Left kidney (tissue), 1 donor: ENCODE measurements at regions not wholly inside any gene's neighbourhood (a gene's known extent, or its start where the extent isn't known, plus 50 kb on each side); places are given as distances from the start of the nearest gene placed in this dataset.

Experiments
- DNase-seq: peaks from one replicate; pipeline ENCODE4 v3.0.0-alpha.2; 2013

- no peak for DNase-seq
Observed at GRCh38 chr4:106676173-106676921, 307.8 kb upstream of the GIMD1 start.

GRCh38 chr4:106671716-106672115 is 303.1 kb upstream of the GIMD1 start:
- no peak for DNase-seq

GRCh38 chr4:106670976-106671375 is 302.4 kb upstream of the GIMD1 start:
- DNase-seq, result no peak

- no peak for DNase-seq
Observed at GRCh38 chr4:106659371-106659770, 290.8 kb upstream of the GIMD1 start.

GRCh38 chr4:106652095-106652494 is 283.5 kb upstream of the GIMD1 start:
- no peak for DNase-seq

- DNase-seq, result no peak
Observed at GRCh38 chr4:106650701-106651100, 282.1 kb upstream of the GIMD1 start.

DNA sequence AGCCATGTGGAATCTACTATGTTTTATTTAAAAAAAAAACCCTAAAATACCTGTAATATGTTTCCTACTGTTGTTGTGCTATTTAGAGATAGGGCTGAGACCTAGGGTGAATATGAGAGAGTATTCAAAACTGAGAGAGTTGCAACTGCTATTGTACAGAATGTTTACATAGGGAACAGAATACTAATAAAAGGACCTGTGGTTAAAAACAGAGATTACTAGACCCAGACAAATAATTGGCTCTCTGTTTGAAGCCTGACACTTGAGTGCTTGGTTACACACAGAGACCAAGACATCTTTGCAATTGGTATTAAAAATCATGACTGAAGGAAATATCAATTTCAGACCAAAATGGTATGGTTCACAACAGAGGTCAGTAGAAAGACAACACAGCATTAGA is 278.9 kb upstream of the GIMD1 start:
- DNase-seq, result no peak

DNA sequence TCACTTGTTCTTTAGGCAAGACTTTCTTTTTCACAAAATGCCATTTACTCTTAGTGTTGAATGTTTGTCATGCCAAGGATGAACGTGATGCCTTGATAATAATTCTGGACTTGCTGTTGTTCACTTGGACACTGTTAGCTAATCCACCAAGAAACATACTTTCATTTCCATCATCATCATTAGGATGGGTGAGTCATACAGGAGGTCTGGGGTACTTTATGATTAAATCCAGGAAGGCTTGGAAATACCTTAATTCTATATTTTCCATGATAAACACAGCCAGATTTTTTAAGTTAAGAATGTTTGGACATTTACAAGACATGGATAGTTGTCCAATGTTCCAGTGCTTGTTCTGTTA is 260.7 kb upstream of the GIMD1 start:
- DNase-seq, result no peak

- DNase-seq, result no peak
Observed at GRCh38 chr4:106628586-106629267, 260.1 kb upstream of the GIMD1 start.

- DNase-seq, result no peak
Observed at GRCh38 chr4:106627051-106627450, 258.5 kb upstream of the GIMD1 start.

DNA sequence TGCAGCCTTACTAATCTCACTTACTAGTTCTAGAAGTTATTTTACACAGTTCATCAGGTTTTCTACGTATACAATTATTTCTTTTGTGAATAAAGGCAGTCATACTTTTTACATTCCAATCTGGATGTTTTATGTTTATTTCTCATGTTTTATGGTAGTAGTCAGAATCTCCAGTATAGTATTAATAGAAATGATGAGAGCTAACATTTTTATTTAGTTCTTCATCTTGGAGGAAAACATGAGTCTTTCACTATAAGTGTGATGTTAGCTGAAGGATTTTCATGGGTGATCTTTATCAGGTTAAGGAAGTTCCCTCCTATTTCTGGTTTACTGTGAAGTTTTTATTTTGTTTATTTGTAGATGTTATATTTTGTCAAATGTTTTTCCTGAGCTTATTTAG is 256.1 kb upstream of the GIMD1 start:
- no peak for DNase-seq

GRCh38 chr4:106618956-106619355 is 250.4 kb upstream of the GIMD1 start:
- DNase-seq, result no peak

DNA sequence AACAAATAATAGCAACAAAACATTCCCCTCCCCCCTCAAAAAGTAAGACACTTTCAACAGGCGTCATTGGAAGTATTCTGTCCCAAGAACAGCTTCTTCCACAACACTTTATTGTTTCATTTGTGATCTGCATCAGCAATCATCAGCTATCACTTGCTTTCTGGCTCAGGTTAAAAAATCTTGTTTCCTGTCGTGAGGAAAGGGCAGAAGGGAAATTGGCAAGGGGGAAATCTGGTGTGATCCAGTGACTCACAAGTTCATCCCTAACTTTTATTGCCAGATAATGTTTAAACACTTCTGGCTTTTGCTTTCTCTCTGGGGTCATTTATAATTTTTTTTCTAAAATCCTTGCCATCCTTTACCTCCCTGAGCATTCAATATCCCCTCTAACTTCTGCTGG is 247.4 kb upstream of the GIMD1 start:
- DNase-seq, result no peak

DNA sequence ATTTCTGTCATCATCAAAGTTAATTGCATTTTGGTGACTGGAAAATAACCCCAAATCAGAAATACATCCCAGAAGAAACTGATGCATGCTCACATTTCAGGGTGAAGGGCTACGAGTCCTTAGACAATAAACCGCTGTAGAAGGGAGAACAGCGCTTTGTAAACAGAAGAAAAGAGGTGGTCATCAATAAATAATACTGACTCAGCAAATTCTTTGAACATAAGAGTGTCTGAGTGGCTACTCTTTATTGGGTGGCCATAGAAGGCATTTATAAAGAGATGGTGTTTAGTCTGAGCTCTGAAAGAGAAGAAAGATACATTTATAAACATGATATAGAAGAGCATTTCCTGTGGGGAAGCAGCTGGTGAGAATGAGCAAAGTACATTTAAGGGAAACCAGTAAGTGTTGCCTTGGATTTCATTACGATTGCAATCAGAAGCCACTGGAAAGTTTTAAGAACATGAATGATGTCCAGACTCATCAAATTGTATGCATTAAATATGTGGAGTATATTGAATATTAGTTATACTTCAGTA is 246.9 kb upstream of the GIMD1 start:
- DNase-seq, result no peak

DNA sequence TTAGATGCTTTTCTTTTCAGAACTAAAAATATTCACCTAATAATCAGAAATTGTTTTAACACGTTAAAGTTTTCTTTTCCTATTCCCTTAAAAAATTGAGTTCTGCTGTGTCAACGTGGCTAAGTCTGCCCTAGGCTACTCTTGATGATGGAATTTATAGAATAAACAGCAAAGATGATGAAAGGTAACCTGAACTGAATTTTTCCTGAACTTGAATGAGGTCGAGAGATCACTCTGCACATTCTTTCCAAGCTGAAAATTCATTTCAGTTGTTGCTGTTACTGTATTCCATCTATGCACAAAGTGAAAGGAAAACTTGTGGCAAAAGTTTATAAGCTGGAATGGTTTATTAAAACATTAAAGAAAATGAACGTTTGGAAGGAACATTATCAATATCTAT is 245.9 kb upstream of the GIMD1 start:
- DNase-seq, result no peak

- no peak for DNase-seq
Observed at GRCh38 chr4:106609917-106610316, 241.3 kb upstream of the GIMD1 start.

DNA sequence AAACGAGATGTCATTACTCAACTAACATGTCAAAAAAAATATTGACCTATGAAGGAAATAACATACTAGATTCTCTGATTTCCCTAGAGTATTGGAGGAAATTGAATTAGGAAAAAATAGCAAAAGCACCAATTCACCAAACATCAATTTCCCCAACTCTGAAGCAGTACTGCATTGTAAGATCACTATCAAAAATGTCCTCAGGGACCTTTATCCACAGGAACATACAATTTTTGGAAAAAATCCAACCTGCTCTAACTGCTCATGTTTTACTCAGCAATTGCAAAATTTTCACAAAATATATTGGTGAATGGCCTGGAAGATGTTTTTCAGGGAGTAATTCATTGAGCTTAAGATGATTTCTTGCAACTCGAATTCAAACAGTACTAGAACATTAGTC is 239.0 kb upstream of the GIMD1 start:
- DNase-seq, result no peak

DNA sequence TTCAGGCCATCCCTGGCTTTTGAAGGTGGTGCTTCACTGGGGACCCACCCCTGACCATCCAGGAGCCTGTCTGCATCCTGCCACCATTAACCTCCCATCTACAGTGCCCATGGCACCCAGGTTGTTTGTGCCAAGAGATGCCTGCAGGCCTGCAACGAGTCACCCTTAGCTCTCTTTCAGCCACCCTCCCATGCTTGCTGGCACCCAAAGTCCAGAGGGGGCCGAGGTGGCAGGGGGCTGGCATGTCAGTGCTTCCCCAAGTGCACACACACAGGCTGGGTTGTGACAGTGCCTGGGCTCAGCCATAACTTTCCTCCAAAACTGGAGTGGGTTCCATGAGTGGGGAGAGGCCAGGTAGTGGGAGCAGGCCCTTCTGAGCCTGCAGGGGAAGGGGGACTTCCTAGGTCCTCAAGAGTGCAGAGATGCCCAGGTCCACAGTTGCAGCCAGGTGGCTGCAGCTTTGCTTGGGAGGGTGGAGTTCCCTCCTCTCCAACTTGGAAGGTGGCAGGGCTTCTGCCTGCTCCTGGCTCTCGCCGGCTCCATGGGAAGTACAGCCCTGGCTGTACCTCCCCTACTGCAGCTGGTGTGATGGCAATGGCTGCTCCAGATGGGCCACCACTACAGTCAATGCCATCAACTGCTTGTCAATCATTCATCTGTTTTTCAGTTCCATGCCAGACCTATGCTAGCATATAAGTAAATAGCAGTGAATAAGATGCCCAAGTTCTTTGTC is 235.9 kb upstream of the GIMD1 start:
- DNase-seq, result no peak

- no peak for DNase-seq
Observed at GRCh38 chr4:106603471-106603870, 234.9 kb upstream of the GIMD1 start.

- no peak for DNase-seq
Observed at GRCh38 chr4:106602711-106603110, 234.1 kb upstream of the GIMD1 start.

DNA sequence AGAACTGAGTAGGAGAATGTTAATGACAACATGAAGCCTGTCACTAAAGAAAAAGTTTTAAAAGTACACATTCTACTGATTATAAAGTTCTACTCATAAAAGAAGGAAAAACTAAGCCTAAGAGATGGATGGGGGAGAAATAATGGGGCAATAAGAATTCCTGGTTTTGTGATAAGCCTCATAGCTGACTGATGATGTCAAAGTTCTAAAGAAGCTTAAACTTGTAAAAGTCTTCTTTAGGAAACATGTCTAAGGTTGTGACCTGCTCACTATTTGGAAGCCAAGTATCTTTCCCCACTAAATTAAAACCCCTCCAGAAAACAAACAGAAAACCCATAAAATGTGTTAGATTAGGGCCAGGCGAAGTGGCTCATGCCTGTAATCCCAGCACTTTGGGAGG is 232.9 kb upstream of the GIMD1 start:
- no peak for DNase-seq

DNA sequence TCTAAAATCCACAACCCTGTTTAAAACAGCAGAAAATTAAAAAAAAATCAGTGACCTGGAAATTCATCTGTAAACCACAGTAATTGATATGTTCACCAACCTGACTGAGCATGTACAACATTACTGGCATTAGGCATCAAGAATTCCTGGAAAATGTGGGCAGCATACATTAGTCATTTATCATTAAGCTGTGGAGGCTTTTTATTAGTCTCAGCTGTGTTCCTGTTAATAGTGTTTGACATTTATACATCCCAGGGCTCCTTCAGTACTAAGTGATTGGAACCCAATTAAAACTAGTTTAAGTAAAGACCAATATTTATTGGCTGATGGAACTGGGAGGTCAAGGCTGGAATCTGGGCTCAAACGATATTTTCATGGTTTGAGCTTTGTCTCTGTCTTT is 227.3 kb upstream of the GIMD1 start:
- no peak for DNase-seq

GRCh38 chr4:106594291-106594952 is 225.8 kb upstream of the GIMD1 start:
- no peak for DNase-seq
